ENCODE measurements at regions not wholly inside any gene's neighbourhood (a gene's known extent, or its start where the extent isn't known, plus 50 kb on each side); places are given as distances from the start of the nearest gene placed in this dataset.
A peak's percentile ranks its signal among the peaks of the same experiment; 100 is the strongest.

GRCh38 chr10:59595593-59595992 lies 114.1 kb downstream of the SLC16A9 start:
- DNase-seq (ENCODE audit: low read depth): no peak

- DNase-seq (ENCODE audit: low read depth): no peak
Measured at GRCh38 chr10:59593768-59594167, 115.9 kb downstream of the SLC16A9 start.

GRCh38 chr10:59589796-59590195 lies 119.9 kb downstream of the SLC16A9 start:
- no peak for DNase-seq (ENCODE audit: low read depth)

- no peak for DNase-seq (ENCODE audit: low read depth)
Measured at GRCh38 chr10:59588791-59589190, 120.9 kb downstream of the SLC16A9 start.

GRCh38 chr10:59587756-59588140 lies 121.9 kb downstream of the SLC16A9 start:
- no peak for DNase-seq (ENCODE audit: low read depth)

GRCh38 chr10:59587083-59587755 lies 122.4 kb downstream of the SLC16A9 start:
- no peak for DNase-seq (ENCODE audit: low read depth)

GRCh38 chr10:59586407-59586891 lies 123.2 kb downstream of the SLC16A9 start:
- no peak for DNase-seq (ENCODE audit: low read depth)

GRCh38 chr10:59585046-59585700 lies 124.5 kb downstream of the SLC16A9 start:
- no peak for DNase-seq (ENCODE audit: low read depth)

- no peak for DNase-seq (ENCODE audit: low read depth)
Measured at GRCh38 chr10:59582780-59583179, 126.9 kb downstream of the SLC16A9 start.

GRCh38 chr10:59582058-59582457 lies 127.6 kb downstream of the SLC16A9 start:
- DNase-seq (ENCODE audit: low read depth): no peak

GRCh38 chr10:59580026-59580863 lies 129.4 kb downstream of the SLC16A9 start:
- DNase-seq (ENCODE audit: low read depth): peak; percentile 19

GRCh38 chr10:59578741-59579140 lies 130.9 kb downstream of the SLC16A9 start:
- DNase-seq (ENCODE audit: low read depth): no peak

- DNase-seq (ENCODE audit: low read depth): no peak
Measured at GRCh38 chr10:59577984-59578383, 131.7 kb downstream of the SLC16A9 start.

GRCh38 chr10:59575269-59575668 lies 134.4 kb downstream of the SLC16A9 start:
- no peak for DNase-seq (ENCODE audit: low read depth)

GRCh38 chr10:59563531-59563930 lies 146.1 kb downstream of the SLC16A9 start:
- DNase-seq (ENCODE audit: low read depth): no peak

- no peak for DNase-seq (ENCODE audit: low read depth)
Measured at GRCh38 chr10:59562126-59562525, 147.5 kb downstream of the SLC16A9 start.

GRCh38 chr10:59561477-59562121 lies 148.1 kb downstream of the SLC16A9 start:
- DNase-seq (ENCODE audit: low read depth): no peak

- DNase-seq (ENCODE audit: low read depth): no peak
Measured at GRCh38 chr10:59560990-59561389, 148.7 kb downstream of the SLC16A9 start.

GRCh38 chr10:59560161-59560560 lies 149.5 kb downstream of the SLC16A9 start:
- no peak for DNase-seq (ENCODE audit: low read depth)

GRCh38 chr10:59558066-59558465 lies 151.6 kb downstream of the SLC16A9 start:
- DNase-seq (ENCODE audit: low read depth): no peak

GRCh38 chr10:59557642-59558041 lies 152.0 kb downstream of the SLC16A9 start:
- DNase-seq (ENCODE audit: low read depth): no peak

GRCh38 chr10:59557052-59557451 lies 152.6 kb downstream of the SLC16A9 start:
- DNase-seq (ENCODE audit: low read depth): no peak
